HCT116 (cell line): ENCODE measurements at regions not wholly inside any gene's neighbourhood (a gene's known extent, or its start where the extent isn't known, plus 50 kb on each side); places are given as distances from the start of the nearest gene placed in this dataset.

Experiments used
- ATAC-seq: fragments of 200-7000 bp; cut with Tn5 transposase; 2 replicates; pipeline ENCODE4 v1.9.1; 2020; ENCODE audit warnings: mild to moderate bottlenecking, moderate library complexity
- BruUV-seq: library from RNA; stranded (reverse); fragments of 400-500 nt; replicated peaks from 2 replicates; lab custom pipeline; 2021; lab: Mats Ljungman, UMichigan
- CTCF ChIA-PET: fragments of 300-600 bp; sonication (Branson Sonifier 250); formaldehyde crosslinking; loops from one replicate; lab custom pipeline; 2021; ENCODE audit warnings: antibody characterized with exemption; lab: Charles Lee
- POLR2A ChIA-PET: fragments of 300-600, 350-600 bp; sonication (Branson Sonifier 250); formaldehyde crosslinking; loops from one replicate; lab custom pipeline; 2021; ENCODE audit warnings: antibody characterized with exemption; lab: Charles Lee
- RAD21 ChIA-PET, 2 experiments: fragments of 300-600 bp; sonication (Branson Sonifier 250); formaldehyde crosslinking; loops; one replicate each; lab custom pipeline; 2023; ENCODE audit warnings: low total read pairs in 2 of 2; ENCODE audit not compliant: uncharacterized antibody in 2 of 2, unreplicated experiment in 2 of 2, low non-redundant PET in 1 of 2; lab: Charles Lee
- DNase-seq: peaks from one replicate; pipeline ENCODE4 v3.0.0-alpha.2; 2010; ENCODE audit warnings: low read depth, low spot score
- H2AFZ ChIP-seq: fragments of 200-600 bp; shearing (Covaris generic), sonication (generic); 2 replicates; pipeline ENCODE4 v1.6.1; 2017; ENCODE audit warnings: low read depth, mixed run types, mixed read lengths, antibody characterized with exemption, low read length; ENCODE audit not compliant: poor library complexity, severe bottlenecking
- H3K27ac ChIP-seq: 2 replicates; pipeline ENCODE4 v1.5.1; 2012; ENCODE audit warnings: low read depth, low read length
- H3K27me3 ChIP-seq: fragments of 200-600 bp; sonication (generic); 2 replicates; pipeline ENCODE4 v1.6.1; 2016; ENCODE audit warnings: mixed run types, low read length, mixed read lengths; ENCODE audit not compliant: insufficient read depth
- H3K36me3 ChIP-seq, 2 experiments: fragments of 200-500 bp in 1 of 2; fragments of 200-600 bp in 1 of 2; sonication (Bioruptor generic) in 1 of 2; sonication (generic) in 1 of 2; 2 replicates each; pipeline versions ENCODE4 v1.5.1 to v1.6.1; 2014 to 2016; ENCODE audit warnings: low read length in 2 of 2, inconsistent platforms in 1 of 2, mixed read lengths in 1 of 2, mixed run types in 1 of 2; ENCODE audit not compliant: insufficient read depth in 2 of 2, control insufficient read depth in 1 of 2
- H3K4me1 ChIP-seq, 2 experiments: fragments of 200-600 bp in 1 of 2; sonication (generic) in 1 of 2; 2 replicates each; pipeline versions ENCODE4 v1.5.1 to v1.6.1; 2012 to 2017; ENCODE audit warnings: low read length in 2 of 2, inconsistent platforms in 1 of 2, mild to moderate bottlenecking in 1 of 2, mixed read lengths in 1 of 2, mixed run types in 1 of 2, moderate library complexity in 1 of 2; ENCODE audit not compliant: insufficient read depth in 2 of 2, control insufficient read depth in 1 of 2
- H3K4me2 ChIP-seq: fragments of 200-600 bp; sonication (generic); 2 replicates; pipeline ENCODE4 v1.6.1; 2017; ENCODE audit warnings: mixed run types, low read length, mixed read lengths
- H3K4me3 ChIP-seq, 2 experiments: fragments of 200-600 bp in 1 of 2; sonication (generic) in 1 of 2; replicated peaks in 1 of 2; 2 replicates each; pipeline ENCODE4 v1.5.1; 2011 to 2016; ENCODE audit warnings: low read length in 2 of 2, control low read depth in 1 of 2, low read depth in 1 of 2, mild to moderate bottlenecking in 1 of 2, mixed read lengths in 1 of 2, mixed run types in 1 of 2
- H3K79me2 ChIP-seq: fragments of 200-600 bp; sonication (generic); 2 replicates; pipeline ENCODE4 v1.6.1; 2017; ENCODE audit warnings: mild to moderate bottlenecking, mixed run types, low read length, moderate library complexity, mixed read lengths; ENCODE audit not compliant: insufficient read depth
- H3K9ac ChIP-seq: fragments of 200-600 bp; sonication (generic); 2 replicates; pipeline ENCODE4 v1.6.1; 2016; ENCODE audit warnings: low read length, mixed read lengths
- H3K9me2 ChIP-seq: fragments of 200-600 bp; sonication (generic), shearing (Covaris generic); 2 replicates; pipeline ENCODE4 v1.6.1; 2017; ENCODE audit warnings: mixed run types, mild to moderate bottlenecking, moderate library complexity; ENCODE audit not compliant: insufficient read depth
- H3K9me3 ChIP-seq, 2 experiments: fragments of 200-500 bp in 1 of 2; fragments of 200-600 bp in 1 of 2; sonication (Bioruptor generic) in 1 of 2; sonication (generic) in 1 of 2; 2 replicates each; pipeline ENCODE4 v1.6.1; 2014 to 2017; ENCODE audit warnings: low read length in 2 of 2, mixed read lengths in 2 of 2, inconsistent platforms in 1 of 2, low read depth in 1 of 2, mild to moderate bottlenecking in 1 of 2, mixed run types in 1 of 2, moderate library complexity in 1 of 2; ENCODE audit not compliant: control insufficient read depth in 1 of 2, insufficient read depth in 1 of 2
- H4K20me1 ChIP-seq: fragments of 200-600 bp; sonication (generic), shearing (Covaris generic); 2 replicates; pipeline ENCODE4 v1.6.1; 2017; ENCODE audit warnings: mixed run types, mild to moderate bottlenecking, moderate library complexity; ENCODE audit not compliant: insufficient read depth
- CEBPB ChIP-seq: IDR thresholded peaks from 2 replicates; pipeline ENCODE4 v1.6.1; 2012; ENCODE audit warnings: low read depth
- CTCF ChIP-seq, 3 experiments: fragments of 200-600 bp in 1 of 3; sonication (generic) in 1 of 3; IDR thresholded peaks in 2 of 3; conservative IDR thresholded peaks in 1 of 3; 2 replicates each; pipeline ENCODE4 v1.5.1; 2012 to 2017; ENCODE audit warnings: low read depth in 2 of 3, low read length in 2 of 3, antibody characterized with exemption in 1 of 3, borderline replicate concordance in 1 of 3, control low read depth in 1 of 3, mild to moderate bottlenecking in 1 of 3, mixed read lengths in 1 of 3, mixed run types in 1 of 3, moderate library complexity in 1 of 3; ENCODE audit not compliant: insufficient read depth in 1 of 3
- EGR1 ChIP-seq: IDR thresholded peaks from 2 replicates; pipeline ENCODE4 v1.6.1; 2012; ENCODE audit warnings: low read depth
- ELF1 ChIP-seq: IDR thresholded peaks from 2 replicates; pipeline ENCODE4 v1.6.1; 2012; ENCODE audit warnings: low read depth, borderline replicate concordance
- POLR2A ChIP-seq: IDR thresholded peaks from 2 replicates; pipeline ENCODE4 v1.7.0; 2011; ENCODE audit warnings: borderline replicate concordance; ENCODE audit not compliant: insufficient read depth, insufficient read length; ENCODE audit errors: extremely low read depth
- POLR2AphosphoS5 ChIP-seq: IDR thresholded peaks from 2 replicates; pipeline ENCODE4 v1.6.1; 2011; ENCODE audit warnings: mild to moderate bottlenecking, low read depth, low read length, moderate library complexity
- SIN3A ChIP-seq: IDR thresholded peaks from 2 replicates; pipeline ENCODE4 v1.6.1; 2012; ENCODE audit warnings: low read depth
- SP1 ChIP-seq: IDR thresholded peaks from 2 replicates; pipeline ENCODE4 v1.6.1; 2012; ENCODE audit warnings: low read depth
- SRF ChIP-seq: IDR thresholded peaks from 2 replicates; pipeline ENCODE4 v1.6.1; 2012; ENCODE audit warnings: low read depth
- TCF7L2 ChIP-seq: IDR thresholded peaks from 2 replicates; pipeline ENCODE4 v1.7.0; 2011; ENCODE audit warnings: borderline replicate concordance, inconsistent platforms; ENCODE audit not compliant: insufficient read depth, insufficient read length; ENCODE audit errors: extremely low read depth
- ZFX ChIP-seq: fragments of 450-650 bp; IDR thresholded peaks from 2 replicates; pipeline ENCODE4 v1.6.1; 2017
- ZNF274 ChIP-seq: fragments of 200-500 bp; sonication (Bioruptor generic); IDR thresholded peaks from 2 replicates; pipeline ENCODE4 v1.6.1; 2014; ENCODE audit warnings: mild to moderate bottlenecking, low read depth, low read length, inconsistent platforms
- intact Hi-C: fragments of 100-400 bp; cut with micrococcal nuclease; formaldehyde crosslinking; loops from 2 replicates; pipeline ENCODE4 v1.10.0; 2022

GRCh38 chr1:232305050-232305449, 324.9 kb downstream of the SIPA1L2 start:
- no peak for TF ChIP-seq CEBPB
- no peak for TF ChIP-seq POLR2AphosphoS5
- TF ChIP-seq SIN3A: no peak
- TF ChIP-seq ZFX: no peak
- no peak for TF ChIP-seq ELF1
- TF ChIP-seq SP1: no peak
- TF ChIP-seq POLR2A: no peak
- TF ChIP-seq SRF: no peak
- TF ChIP-seq EGR1: no peak
- no peak for TF ChIP-seq CTCF (IDR thresholded peaks at IDR 0.05 in 2 of 3, conservative IDR thresholded peaks at IDR 0.05 in 1 of 3; ENCODE audit: borderline replicate concordance in 1 of 3, insufficient read depth in 1 of 3, low read depth in 2 of 3, low read length in 2 of 3)
- no peak for TF ChIP-seq TCF7L2
- no peak for TF ChIP-seq ZNF274
- H3K9me2 ChIP-seq: no peaks in the 10 kb centered on the region
- no peak overlapping the region for H3K4me2 ChIP-seq
- ATAC-seq (no peak), DNase-seq (no peak)
- CTCF ChIA-PET: no interaction called here
- H3K4me1 ChIP-seq: no peaks in the 10 kb centered on the region
- no TSS peak for BruUV-seq
- H3K36me3 ChIP-seq: no peaks in the 10 kb centered on the region
- H3K27me3 ChIP-seq: no peaks in the 10 kb centered on the region
- RAD21 ChIA-PET: no interaction called here
- H3K9me3 ChIP-seq: no peaks in the 10 kb centered on the region
- POLR2A ChIA-PET: no interaction called here
- no peak overlapping the region for H3K27ac ChIP-seq
- H4K20me1 ChIP-seq: no peaks in the 10 kb centered on the region
- no peak overlapping the region for H3K4me3 ChIP-seq
- H3K9ac ChIP-seq: no peak overlapping the region
- intact Hi-C loops: no loop called here
- no peak overlapping the region for H2AFZ ChIP-seq
- no peaks in the 10 kb centered on the region for H3K79me2 ChIP-seq
